ENCODE measurements at regions not wholly inside any gene's neighbourhood (a gene's known extent, or its start where the extent isn't known, plus 50 kb on each side); places are given as distances from the start of the nearest gene placed in this dataset.
"Not testable (repeated sequence)": the region's sequence is repeated elsewhere in the genome, so short reads cannot be mapped to it uniquely, and the experiment has no call there.

- Histone ChIP-seq H3K4me3 (ENCODE audit: low read length) (no peak overlapping the region), H3K27me3 (replicated peaks; ENCODE audit: control insufficient read depth, insufficient read depth, low read length) (no peaks in the 10 kb centered on the region), H3K4me1 (ENCODE audit: control insufficient read depth, insufficient read depth, low read length) (no peaks in the 10 kb centered on the region), H3K9ac (ENCODE audit: low read length) (no peak overlapping the region), H3K36me3 (ENCODE audit: control insufficient read depth, insufficient read depth, low read length, severe bottlenecking) (no peaks in the 10 kb centered on the region), H3K9me3 (ENCODE audit: control insufficient read depth, low read length) (no peaks in the 10 kb centered on the region)
- no peak for DNase-seq (ENCODE audit: low read depth)
Observed at GRCh38 chr10:60532696-60533468, 143.2 kb upstream of the ANK3 start.

GRCh38 chr10:60531006-60531405 is 141.3 kb upstream of the ANK3 start:
- Histone ChIP-seq H3K9me3 (ENCODE audit: control insufficient read depth, low read length) (no peaks in the 10 kb centered on the region), H3K36me3 (ENCODE audit: control insufficient read depth, insufficient read depth, low read length, severe bottlenecking) (no peaks in the 10 kb centered on the region), H3K4me3 (ENCODE audit: low read length) (no peak overlapping the region), H3K4me1 (ENCODE audit: control insufficient read depth, insufficient read depth, low read length) (no peaks in the 10 kb centered on the region), H3K27me3 (replicated peaks; ENCODE audit: control insufficient read depth, insufficient read depth, low read length) (no peaks in the 10 kb centered on the region), H3K9ac (ENCODE audit: low read length) (no peak overlapping the region)
- DNase-seq (ENCODE audit: low read depth): no peak

GRCh38 chr10:60527676-60528075 is 138.0 kb upstream of the ANK3 start:
- Histone ChIP-seq H3K27me3 (replicated peaks; ENCODE audit: control insufficient read depth, insufficient read depth, low read length) (no peaks in the 10 kb centered on the region), H3K4me3 (ENCODE audit: low read length) (no peak overlapping the region), H3K9me3 (ENCODE audit: control insufficient read depth, low read length) (no peaks in the 10 kb centered on the region), H3K4me1 (ENCODE audit: control insufficient read depth, insufficient read depth, low read length) (no peaks in the 10 kb centered on the region), H3K9ac (ENCODE audit: low read length) (no peak overlapping the region), H3K36me3 (ENCODE audit: control insufficient read depth, insufficient read depth, low read length, severe bottlenecking) (no peaks in the 10 kb centered on the region)
- no peak for DNase-seq (ENCODE audit: low read depth)

GRCh38 chr10:60525716-60526585 is 136.3 kb upstream of the ANK3 start:
- Histone ChIP-seq H3K9ac (ENCODE audit: low read length) (no peak overlapping the region), H3K27me3 (replicated peaks; ENCODE audit: control insufficient read depth, insufficient read depth, low read length) (no peaks in the 10 kb centered on the region), H3K9me3 (ENCODE audit: control insufficient read depth, low read length) (no peaks in the 10 kb centered on the region), H3K4me1 (ENCODE audit: control insufficient read depth, insufficient read depth, low read length) (no peaks in the 10 kb centered on the region), H3K36me3 (ENCODE audit: control insufficient read depth, insufficient read depth, low read length, severe bottlenecking) (no peaks in the 10 kb centered on the region), H3K4me3 (ENCODE audit: low read length) (no peak overlapping the region)
- DNase-seq (ENCODE audit: low read depth): no peak

GRCh38 chr10:60524541-60524940 is 134.9 kb upstream of the ANK3 start:
- no peaks in the 10 kb centered on the region for H3K9me3 ChIP-seq (ENCODE audit: control insufficient read depth, low read length)
- no peaks in the 10 kb centered on the region for H3K36me3 ChIP-seq (ENCODE audit: control insufficient read depth, insufficient read depth, low read length, severe bottlenecking)
- DNase-seq (ENCODE audit: low read depth): no peak
- no peaks in the 10 kb centered on the region for H3K4me1 ChIP-seq (ENCODE audit: control insufficient read depth, insufficient read depth, low read length)
- no peaks in the 10 kb centered on the region for H3K27me3 ChIP-seq (replicated peaks; ENCODE audit: control insufficient read depth, insufficient read depth, low read length)
- no peak overlapping the region for H3K9ac ChIP-seq (ENCODE audit: low read length)
- H3K4me3 ChIP-seq (ENCODE audit: low read length): no peak overlapping the region

GRCh38 chr10:60523371-60523770 is 133.7 kb upstream of the ANK3 start:
- DNase-seq (ENCODE audit: low read depth); H3K27me3 ChIP-seq (replicated peaks; ENCODE audit: control insufficient read depth, insufficient read depth, low read length); H3K9me3 ChIP-seq (ENCODE audit: control insufficient read depth, low read length); H3K4me1 ChIP-seq (ENCODE audit: control insufficient read depth, insufficient read depth, low read length); H3K9ac ChIP-seq (ENCODE audit: low read length); H3K4me3 ChIP-seq (ENCODE audit: low read length); H3K36me3 ChIP-seq (ENCODE audit: control insufficient read depth, insufficient read depth, low read length, severe bottlenecking): not testable (repeated sequence)

- no peaks in the 10 kb centered on the region for H3K4me1 ChIP-seq (ENCODE audit: control insufficient read depth, insufficient read depth, low read length)
- no peaks in the 10 kb centered on the region for H3K9me3 ChIP-seq (ENCODE audit: control insufficient read depth, low read length)
- no peak overlapping the region for H3K4me3 ChIP-seq (ENCODE audit: low read length)
- H3K9ac ChIP-seq (ENCODE audit: low read length): no peak overlapping the region
- DNase-seq (ENCODE audit: low read depth): no peak
- H3K27me3 ChIP-seq (replicated peaks; ENCODE audit: control insufficient read depth, insufficient read depth, low read length): no peaks in the 10 kb centered on the region
- H3K36me3 ChIP-seq (ENCODE audit: control insufficient read depth, insufficient read depth, low read length, severe bottlenecking): no peaks in the 10 kb centered on the region
Observed at GRCh38 chr10:60522617-60523016, 132.9 kb upstream of the ANK3 start.

GRCh38 chr10:60521974-60522405 is 132.3 kb upstream of the ANK3 start:
- no peaks in the 10 kb centered on the region for H3K36me3 ChIP-seq (ENCODE audit: control insufficient read depth, insufficient read depth, low read length, severe bottlenecking)
- no peak overlapping the region for H3K4me3 ChIP-seq (ENCODE audit: low read length)
- no peaks in the 10 kb centered on the region for H3K4me1 ChIP-seq (ENCODE audit: control insufficient read depth, insufficient read depth, low read length)
- H3K9ac ChIP-seq (ENCODE audit: low read length): no peak overlapping the region
- peak; percentile 72 for DNase-seq (ENCODE audit: low read depth)
- H3K27me3 ChIP-seq (replicated peaks; ENCODE audit: control insufficient read depth, insufficient read depth, low read length): no peaks in the 10 kb centered on the region
- H3K9me3 ChIP-seq (ENCODE audit: control insufficient read depth, low read length): no peaks in the 10 kb centered on the region

- H3K9ac ChIP-seq (ENCODE audit: low read length): no peak overlapping the region
- no peak for DNase-seq (ENCODE audit: low read depth)
- no peak overlapping the region for H3K4me3 ChIP-seq (ENCODE audit: low read length)
- H3K9me3 ChIP-seq (ENCODE audit: control insufficient read depth, low read length): no peaks in the 10 kb centered on the region
- no peaks in the 10 kb centered on the region for H3K4me1 ChIP-seq (ENCODE audit: control insufficient read depth, insufficient read depth, low read length)
- H3K27me3 ChIP-seq (replicated peaks; ENCODE audit: control insufficient read depth, insufficient read depth, low read length): no peaks in the 10 kb centered on the region
- H3K36me3 ChIP-seq (ENCODE audit: control insufficient read depth, insufficient read depth, low read length, severe bottlenecking): no peaks in the 10 kb centered on the region
Observed at GRCh38 chr10:60518745-60519144, 129.1 kb upstream of the ANK3 start.

- Histone ChIP-seq H3K4me3 (ENCODE audit: low read length) (no peak overlapping the region), H3K9ac (ENCODE audit: low read length) (no peak overlapping the region), H3K9me3 (ENCODE audit: control insufficient read depth, low read length) (no peaks in the 10 kb centered on the region), H3K36me3 (ENCODE audit: control insufficient read depth, insufficient read depth, low read length, severe bottlenecking) (no peaks in the 10 kb centered on the region), H3K27me3 (replicated peaks; ENCODE audit: control insufficient read depth, insufficient read depth, low read length) (no peaks in the 10 kb centered on the region), H3K4me1 (ENCODE audit: control insufficient read depth, insufficient read depth, low read length) (no peaks in the 10 kb centered on the region)
- DNase-seq (ENCODE audit: low read depth): no peak
Observed at GRCh38 chr10:60517805-60518204, 128.1 kb upstream of the ANK3 start.

- H3K4me3 ChIP-seq (ENCODE audit: low read length): no peak overlapping the region
- H3K9ac ChIP-seq (ENCODE audit: low read length): no peak overlapping the region
- no peak for DNase-seq (ENCODE audit: low read depth)
- H3K36me3 ChIP-seq (ENCODE audit: control insufficient read depth, insufficient read depth, low read length, severe bottlenecking): no peaks in the 10 kb centered on the region
- H3K9me3 ChIP-seq (ENCODE audit: control insufficient read depth, low read length): no peaks in the 10 kb centered on the region
- peaks cover 9% of the 10 kb centered on the region for H3K4me1 ChIP-seq (ENCODE audit: control insufficient read depth, insufficient read depth, low read length)
- no peaks in the 10 kb centered on the region for H3K27me3 ChIP-seq (replicated peaks; ENCODE audit: control insufficient read depth, insufficient read depth, low read length)
Observed at GRCh38 chr10:60513281-60513680, 123.6 kb upstream of the ANK3 start.

Measured in adipocyte (in vitro differentiated cells).